GM19239 (cell line): ENCODE measurements at regions not wholly inside any gene's neighbourhood (a gene's known extent, or its start where the extent isn't known, plus 50 kb on each side); places are given as distances from the start of the nearest gene placed in this dataset.
A peak's percentile ranks its signal among the peaks of the same experiment; 100 is the strongest.

Source experiments
- DNase-seq: peaks from one replicate; pipeline ENCODE4 v3.0.0; 2011; ENCODE audit warnings: low spot score; ENCODE audit not compliant: insufficient read length
- FAIRE-seq: peaks from 2 replicates; lab custom pipeline; 2011; peaks lifted over from hg19 to GRCh38; lab: Jason Lieb, UNC

DNA sequence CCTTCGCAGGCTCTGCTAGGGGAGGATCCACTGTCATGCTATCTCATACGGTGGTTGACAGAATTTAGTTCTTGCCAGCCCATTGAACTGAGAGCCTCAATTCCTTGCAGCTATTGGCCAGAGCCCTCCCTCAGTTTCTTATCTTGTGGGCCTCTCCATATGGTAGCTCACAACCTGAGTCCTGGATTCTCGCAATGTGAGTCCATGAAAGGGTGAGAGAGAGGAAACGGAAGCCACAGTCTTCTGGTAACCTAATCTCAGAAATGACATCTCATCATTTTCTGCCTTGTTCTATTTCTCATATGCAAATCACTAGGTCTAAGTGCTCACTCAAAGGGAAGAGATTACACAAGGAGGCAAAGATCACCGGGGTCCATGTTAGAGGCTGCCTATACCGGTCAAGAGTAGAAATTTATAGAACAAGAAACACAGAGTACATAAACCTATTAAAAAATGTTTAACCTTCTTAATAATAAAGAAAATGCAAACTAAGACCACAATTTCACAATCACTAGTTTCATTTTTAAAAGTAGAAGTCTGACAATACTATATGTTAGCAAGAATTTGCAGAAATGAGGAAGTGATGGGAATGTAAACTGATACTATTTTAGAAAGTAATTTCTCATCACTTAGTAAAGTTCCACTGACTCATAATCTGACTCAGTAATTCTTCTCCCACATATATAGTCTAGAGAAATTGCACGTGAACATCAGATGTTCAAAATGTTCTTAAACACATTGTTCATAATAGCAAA, 378.4 kb upstream of the AGTR1 start:
- peak; percentile 10 for DNase-seq
- FAIRE-seq = peak; percentile 99

DNA sequence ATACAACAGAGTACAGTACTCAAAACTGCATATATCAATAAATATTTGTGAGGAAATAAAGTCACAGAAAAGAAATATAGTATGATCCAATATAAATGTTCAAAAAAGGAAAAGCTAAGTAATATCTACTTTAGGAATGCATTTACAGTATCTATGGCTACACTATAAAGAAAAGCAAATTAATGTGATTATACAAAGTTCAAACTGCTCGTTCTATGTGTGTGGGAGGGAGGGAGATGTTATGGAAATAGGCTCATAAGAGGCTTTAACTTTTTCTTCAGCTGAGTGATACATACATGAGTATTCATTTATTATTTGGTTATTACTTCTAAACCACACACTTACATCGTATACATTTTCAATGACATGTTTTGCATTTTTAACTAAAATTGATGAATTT, 377.7 kb upstream of the AGTR1 start:
- DNase-seq (no peak), FAIRE-seq (peak; percentile 80)

DNA sequence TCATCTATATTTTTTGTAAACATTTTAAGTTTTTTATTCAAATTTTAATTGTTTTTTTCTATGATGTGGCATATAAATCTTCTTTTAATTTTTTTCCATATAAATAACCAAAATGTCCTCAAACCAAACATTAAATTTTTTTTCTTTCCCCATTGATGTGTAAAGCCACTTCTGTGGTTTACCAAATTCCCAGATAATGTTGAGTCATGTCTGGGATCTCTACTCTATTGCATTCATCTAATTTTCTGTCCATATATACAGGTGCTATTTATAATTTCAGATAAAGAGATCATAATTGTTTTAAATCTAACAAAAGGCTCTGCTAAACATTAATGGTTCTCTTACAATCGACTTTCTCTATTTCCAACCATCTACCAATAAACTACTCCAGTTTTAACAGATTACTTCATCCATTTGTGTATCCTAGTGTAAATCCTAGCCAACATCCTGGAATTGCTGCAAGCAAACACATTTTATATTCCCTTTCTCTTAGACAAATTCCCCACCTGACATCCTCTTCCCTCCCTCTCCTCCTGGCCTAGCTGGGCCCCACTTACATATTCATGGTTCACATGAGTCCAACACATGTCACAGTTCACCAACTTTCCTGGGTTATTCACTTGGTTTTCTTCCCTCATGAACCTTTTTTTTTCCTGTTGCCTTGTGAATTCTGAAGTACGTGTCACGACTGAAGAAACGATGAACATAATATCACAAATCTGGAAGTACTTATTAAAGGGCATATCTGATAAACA, 368.0 kb upstream of the AGTR1 start:
- no peak for DNase-seq
- FAIRE-seq = peak; percentile 14

DNA sequence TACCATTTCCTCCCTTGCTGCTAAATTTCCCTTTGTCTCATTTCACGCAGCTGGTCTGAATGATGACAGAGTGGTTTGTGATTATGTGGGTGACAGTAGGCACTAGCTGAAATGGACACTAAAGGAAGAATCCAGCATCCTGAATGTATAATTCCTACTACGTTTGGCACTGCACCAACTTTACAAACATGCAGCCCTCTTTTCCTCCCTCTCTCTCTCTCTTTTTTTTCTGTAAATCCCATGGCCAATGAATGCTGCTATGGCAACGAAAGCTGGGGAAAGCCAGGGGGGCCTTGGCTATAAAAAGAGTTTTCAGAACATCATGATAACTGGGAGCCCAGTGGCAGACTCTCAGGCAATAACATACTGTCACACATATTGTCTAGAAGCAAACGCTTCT, 367.2 kb upstream of the AGTR1 start:
- no peak for DNase-seq
- no peak for FAIRE-seq

DNA sequence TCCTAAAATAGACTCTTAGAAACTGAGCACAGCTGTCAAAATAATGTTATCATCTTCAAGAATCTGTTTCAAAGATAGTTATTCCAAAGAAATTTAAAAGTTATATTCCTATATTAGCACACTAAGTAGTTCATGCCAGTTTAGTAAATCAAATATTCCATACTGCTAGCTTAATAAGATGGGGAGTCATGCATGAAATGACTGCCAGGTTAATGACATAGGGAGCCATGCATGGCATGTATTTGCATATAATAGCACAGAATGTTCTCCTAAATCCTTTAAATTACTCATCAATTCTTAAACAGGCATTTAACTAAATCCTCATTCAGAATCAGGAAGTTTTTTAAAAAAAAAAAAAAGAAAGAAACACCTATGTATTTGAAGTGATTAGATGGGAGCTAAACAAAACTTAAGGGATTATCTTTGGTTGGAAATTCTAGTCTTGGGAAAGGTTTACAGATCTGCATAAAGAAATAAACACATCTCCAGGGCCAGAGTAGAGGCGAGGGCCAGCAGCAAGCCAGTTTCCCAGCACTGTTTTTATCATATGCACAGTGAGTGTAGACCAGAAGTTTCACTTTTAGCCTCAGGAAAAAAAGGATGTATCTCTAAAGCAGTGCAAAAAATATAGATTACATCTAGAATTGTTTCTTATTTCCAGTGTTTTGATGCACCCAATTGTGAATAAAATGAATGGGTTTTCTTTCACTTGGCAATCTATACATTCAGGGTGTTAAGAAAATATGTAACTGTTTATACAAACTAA, 366.4 kb upstream of the AGTR1 start:
- FAIRE-seq (peak; percentile 33), DNase-seq (no peak)

DNA sequence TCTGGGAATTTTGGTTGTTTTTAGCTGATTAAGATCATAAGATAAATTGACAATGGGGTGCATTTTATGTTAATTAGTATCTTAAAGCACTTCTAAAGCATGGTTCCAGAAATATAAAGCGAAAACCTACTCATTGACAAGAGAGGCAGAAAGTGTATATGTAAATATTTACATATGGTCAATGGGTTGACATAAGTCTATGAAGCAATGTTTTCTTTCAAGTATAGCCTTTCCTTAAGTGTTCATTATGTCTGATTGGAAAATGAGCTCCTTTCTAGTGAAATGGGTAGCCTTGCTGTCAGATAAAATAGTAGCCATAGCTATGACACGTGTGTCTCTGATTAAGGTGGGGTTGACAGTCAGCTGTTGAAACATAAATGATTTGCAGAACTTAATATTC, 365.2 kb upstream of the AGTR1 start:
- no peak for FAIRE-seq
- no peak for DNase-seq

DNA sequence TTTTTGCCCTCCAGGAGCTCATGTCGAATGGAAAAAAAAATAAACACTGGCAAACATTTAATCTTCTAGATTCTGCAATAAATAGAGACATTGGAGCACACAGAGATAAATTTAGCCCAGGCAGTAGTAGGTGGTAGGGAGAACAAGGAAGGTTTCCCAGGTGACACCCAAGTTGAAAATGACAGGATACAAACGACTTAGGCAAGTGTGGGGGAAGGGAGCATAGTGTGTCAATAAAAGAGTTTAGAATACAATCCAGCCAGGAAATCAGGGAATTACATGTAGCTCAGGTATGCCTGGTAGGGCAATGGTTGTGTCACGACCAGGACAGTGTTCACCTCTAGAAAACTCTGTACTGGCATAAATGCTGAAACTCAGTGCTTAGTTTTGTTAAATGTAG, 364.6 kb upstream of the AGTR1 start:
- DNase-seq (no peak), FAIRE-seq (no peak)

DNA sequence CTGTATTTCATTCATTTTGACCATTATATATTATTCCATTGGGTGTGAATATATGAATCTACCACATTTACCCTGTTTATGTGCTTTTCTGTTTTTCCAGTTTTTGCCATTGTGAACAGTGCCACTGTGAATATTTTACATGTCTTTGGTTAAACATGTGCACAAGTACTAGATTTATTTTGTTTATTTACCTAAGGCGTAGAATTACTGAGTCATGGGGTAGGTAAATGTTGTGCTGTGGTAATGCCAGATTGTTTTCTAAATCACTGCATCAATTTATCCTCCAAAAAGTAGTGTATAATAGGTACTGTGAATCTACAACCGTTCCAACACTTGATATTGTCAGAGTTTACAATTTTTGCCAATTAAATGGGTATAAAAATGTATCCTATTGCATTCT, 362.1 kb upstream of the AGTR1 start:
- no peak for FAIRE-seq
- no peak for DNase-seq

DNA sequence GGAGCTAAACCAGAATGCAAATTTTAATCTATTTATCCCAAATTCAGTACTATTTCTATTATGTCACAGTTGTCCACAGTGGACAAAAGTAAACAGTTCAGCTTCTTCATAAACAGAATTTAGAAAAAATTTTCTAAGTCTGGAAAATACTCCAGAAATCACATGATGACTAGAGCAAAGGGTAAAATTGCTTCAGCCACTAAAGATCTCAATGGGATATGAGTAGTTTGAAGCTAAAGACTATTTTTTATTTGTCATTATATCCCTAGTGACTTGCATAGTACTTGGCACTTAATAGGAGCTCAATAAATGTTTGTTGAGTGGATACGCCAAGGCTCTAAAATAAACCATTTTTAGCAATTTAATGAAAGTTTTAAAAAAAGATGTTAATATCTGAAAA, 354.3 kb upstream of the AGTR1 start:
- no peak for DNase-seq
- FAIRE-seq = no peak

DNA sequence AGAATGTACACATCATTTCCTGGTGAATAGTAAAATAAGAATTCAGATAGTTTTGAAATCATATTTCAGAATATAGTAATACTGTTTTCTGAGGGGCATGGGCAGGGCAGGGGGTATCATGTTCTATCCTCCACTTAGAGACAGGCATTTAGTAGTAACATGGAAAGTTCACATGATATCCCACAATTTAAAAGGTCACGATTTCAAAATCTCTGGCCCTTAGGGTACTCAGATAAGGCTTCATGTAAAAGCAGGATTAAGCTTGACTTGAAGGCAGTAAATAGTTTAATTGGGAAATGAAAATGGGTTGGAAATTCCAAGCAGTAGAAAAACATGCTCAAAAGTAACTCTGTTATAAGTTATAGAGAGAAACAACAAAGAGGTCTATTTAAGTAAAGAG, 353.2 kb upstream of the AGTR1 start:
- no peak for DNase-seq
- FAIRE-seq = no peak

DNA sequence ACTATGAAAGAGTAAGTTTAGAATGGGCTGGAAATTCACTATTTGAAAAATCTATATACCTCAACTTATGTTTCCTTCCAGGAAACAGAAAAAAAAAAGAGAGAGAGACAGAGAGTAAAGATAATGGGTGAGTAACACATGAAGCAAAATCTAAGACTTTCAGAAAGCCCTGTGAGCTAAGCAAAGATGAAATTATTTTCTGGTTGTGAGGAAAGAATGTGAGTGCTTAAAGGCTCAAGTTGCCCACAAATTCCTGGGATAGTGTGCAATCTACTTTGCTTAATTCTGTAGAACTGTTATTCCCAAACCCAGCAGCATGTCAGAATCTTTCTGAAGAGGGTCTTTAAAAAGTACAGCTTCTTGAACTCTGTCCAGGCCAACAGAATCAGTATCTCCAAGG, 337.7 kb upstream of the AGTR1 start:
- no peak for FAIRE-seq
- DNase-seq = no peak

DNA sequence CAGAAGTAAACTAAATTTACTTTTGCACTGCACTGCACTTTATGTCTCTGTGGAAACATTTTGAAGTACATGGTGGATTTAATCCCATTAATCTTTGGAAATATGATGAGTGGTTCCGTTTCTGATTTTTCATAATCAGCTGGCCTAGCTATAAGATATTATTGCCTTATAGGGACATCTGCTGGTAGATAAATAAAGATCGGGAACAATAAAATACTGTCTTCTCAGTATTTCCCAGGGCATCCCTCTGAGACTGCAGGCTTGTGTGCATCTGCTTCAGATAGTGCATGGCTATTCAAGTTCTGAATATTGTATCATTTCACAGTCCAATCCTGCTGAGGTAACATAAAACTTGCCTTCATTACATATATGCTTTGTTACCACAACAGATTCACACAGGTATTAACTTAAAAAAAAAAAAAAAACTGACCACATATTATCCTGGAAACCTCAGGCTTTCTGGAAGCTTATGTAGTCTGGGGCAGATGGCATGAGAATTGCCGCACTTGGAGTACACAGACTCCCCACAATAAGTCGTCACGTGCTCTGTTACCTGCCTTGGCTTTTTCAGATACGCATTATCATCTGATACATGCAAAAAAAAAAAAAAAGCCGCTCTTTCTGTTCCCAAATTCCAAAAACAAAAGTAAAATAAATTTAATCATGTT, 330.8 kb upstream of the AGTR1 start:
- FAIRE-seq = peak; percentile 66
- DNase-seq = no peak

DNA sequence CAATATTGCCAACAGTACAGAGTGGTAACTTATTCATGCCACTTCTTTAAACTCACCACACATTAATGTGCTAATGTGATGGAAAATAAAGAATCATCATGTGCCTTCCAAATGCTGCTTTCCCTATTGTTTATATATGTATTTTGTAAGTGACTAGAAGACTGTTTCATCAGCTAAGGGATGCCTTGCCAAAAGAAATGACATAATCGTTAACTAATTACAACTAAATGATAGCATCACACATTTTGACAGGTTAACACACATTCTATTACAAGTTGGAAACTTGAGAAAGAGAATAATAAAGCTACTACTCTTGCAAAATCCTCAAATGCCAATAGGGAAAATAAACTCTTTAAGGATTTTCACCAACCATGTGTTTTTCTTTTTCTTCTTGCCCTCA, 329.9 kb upstream of the AGTR1 start:
- FAIRE-seq (no peak), DNase-seq (no peak)

DNA sequence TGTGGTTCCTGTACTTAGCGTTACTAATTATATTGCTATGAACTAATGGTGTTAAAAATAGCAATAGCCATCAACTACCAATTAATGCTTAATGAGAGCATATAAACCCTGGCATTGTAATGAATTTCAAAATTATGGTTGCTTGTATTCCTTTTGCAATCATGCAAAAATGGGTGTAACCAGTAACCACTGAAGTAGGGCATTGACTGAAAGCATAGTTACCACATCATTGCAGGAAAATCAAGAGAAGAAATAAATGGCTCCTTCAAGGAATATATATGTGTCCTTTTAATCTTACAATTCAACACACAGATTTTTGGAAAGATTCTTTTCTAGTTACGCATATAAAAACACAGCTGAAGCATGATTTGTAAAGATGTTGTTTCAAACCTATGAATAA, 328.3 kb upstream of the AGTR1 start:
- no peak for DNase-seq
- FAIRE-seq = no peak

DNA sequence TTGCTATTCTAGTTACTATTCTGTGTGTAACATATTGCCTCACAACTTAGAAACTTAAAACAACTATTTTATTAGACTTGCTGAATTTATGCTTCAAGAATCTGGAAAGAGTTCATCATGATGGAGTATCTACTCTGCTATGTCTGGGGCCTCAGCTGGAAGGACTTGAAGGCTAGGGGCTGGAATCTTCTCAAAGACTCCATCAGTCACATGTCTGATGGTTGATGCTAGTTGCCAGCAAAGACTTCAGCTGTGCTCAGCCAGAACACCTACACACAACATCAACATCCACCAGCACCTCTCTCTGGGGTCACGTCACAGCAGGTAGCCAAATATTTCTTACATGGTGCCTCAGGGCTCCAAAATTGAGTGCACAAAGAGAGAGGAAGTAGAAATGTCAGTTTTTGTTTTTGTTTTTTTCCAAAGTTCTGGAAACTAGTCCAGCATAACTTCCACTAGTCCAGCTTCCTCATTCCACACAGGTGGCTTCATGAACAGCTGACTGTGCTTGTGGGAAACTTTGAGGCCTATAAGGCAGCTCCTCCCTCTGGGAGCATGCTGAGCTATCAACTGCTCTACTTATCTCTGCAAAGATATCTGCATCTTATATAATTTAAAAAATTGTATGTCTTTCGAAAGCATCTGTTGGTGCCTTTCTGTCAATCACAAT, 325.4 kb upstream of the AGTR1 start:
- FAIRE-seq = no peak
- DNase-seq = no peak

DNA sequence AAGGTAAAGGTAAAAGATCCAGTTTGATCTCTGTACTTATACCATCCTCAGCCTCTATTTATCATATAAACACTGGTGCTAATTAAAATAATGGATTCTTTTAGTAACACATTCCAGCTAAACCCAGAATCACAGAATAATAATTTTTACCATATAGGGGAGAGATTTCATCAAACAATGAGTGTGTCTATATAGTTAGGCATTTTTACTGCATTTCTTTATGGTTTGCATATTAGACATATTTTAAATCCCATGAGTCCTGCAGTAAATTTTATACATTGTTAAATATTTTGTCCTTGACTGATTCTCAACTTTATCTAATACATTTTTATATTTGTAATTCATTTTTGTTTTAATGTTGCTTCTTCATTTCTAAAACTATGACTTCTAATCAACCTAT, 323.7 kb upstream of the AGTR1 start:
- FAIRE-seq (no peak), DNase-seq (no peak)

DNA sequence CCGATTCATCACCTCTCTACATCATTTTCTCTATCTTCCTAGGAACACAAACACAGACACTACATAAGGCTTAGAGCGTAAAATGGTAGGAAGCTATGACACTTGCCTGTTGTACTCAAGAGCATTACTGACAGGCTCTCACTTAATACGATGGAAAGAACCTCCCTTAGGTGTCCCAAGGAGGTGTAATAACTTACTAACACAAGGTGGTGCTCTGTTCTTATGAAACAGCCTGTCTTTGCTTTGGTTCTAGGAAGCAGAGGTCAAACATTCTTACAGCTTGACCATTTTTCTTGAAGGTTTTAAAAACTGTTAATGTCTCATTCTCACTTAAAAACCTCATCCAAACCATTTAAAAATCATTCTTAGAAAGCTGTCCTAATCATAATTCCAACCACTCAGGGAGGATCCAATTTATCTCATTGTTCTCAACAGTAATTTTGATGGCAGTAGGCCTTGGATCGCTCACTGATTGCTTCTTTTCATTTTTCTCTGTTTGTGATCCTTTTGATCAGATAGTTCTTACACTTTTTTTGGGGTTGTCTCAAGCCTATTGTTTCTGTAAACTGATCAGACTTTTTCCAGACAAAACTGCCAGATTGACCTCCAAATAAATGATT, 317.8 kb upstream of the AGTR1 start:
- DNase-seq (no peak), FAIRE-seq (peak; percentile 80)

DNA sequence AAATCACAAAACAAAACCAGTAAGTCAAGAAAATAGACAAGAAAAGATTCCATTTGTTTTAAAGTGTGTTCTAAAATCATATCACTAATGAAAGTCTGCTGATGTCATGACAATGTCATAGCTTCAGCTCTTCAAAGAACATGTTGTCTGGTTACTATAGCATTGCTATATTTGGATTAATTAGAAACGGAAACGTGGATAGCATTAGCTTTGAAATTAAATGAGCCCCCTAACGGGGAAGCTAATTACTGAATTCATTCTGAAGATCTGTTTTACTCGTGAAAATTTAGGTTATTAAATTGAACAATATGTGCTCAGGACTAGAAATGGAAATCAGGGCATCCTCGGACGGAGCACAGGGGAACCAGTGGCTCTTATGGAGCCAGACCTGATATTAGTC, 316.7 kb upstream of the AGTR1 start:
- FAIRE-seq = no peak
- DNase-seq = no peak

DNA sequence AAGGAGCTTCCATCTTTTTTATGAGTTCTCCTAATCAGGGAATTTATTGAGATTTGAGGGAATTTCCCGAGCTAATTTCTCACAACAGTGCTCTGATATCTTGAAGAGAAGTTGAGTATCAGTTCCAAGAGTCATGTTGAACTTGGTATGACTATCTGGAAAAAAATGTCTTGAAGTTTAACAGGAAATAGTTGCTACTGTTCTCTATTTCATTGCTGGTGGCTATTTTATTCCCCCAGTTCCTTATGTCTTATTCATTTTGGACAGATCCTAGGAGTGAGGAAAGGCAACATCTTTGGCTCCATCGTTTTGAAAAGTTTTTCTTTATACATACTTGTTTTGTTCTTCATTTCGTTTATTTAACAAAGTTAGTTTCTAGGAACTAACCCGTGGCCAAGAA, 307.8 kb upstream of the AGTR1 start:
- DNase-seq (no peak), FAIRE-seq (no peak)

DNA sequence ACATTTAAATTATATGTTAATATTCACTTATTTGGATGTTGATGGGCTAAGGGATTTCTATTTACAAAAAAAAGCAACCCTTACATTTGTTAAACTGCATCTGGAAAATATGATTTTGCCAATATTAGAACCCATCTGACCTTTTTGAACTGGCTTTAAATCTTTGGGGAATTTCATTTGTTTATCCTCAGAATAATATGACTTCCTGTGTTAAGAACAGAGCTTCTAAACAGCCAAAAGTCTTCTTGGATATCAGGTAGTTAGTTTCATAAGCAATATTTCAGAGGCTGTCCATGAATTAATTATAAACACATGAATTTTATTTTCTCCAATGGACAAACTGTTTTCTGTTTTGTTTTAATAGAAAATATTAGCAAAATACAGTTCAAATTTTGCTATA, 301.9 kb upstream of the AGTR1 start:
- no peak for DNase-seq
- no peak for FAIRE-seq
